HCT116 (cell line): ENCODE measurements at regions not wholly inside any gene's neighbourhood (a gene's known extent, or its start where the extent isn't known, plus 50 kb on each side); places are given as distances from the start of the nearest gene placed in this dataset.

Experiments used
- ATAC-seq: fragments of 200-7000 bp; cut with Tn5 transposase; 2 replicates; pipeline ENCODE4 v1.9.1; 2020; ENCODE audit warnings: mild to moderate bottlenecking, moderate library complexity
- BruUV-seq: library from RNA; stranded (reverse); fragments of 400-500 nt; replicated peaks from 2 replicates; lab custom pipeline; 2021; lab: Mats Ljungman, UMichigan
- CTCF ChIA-PET: fragments of 300-600 bp; sonication (Branson Sonifier 250); formaldehyde crosslinking; loops from one replicate; lab custom pipeline; 2021; ENCODE audit warnings: antibody characterized with exemption; lab: Charles Lee
- POLR2A ChIA-PET: fragments of 300-600, 350-600 bp; sonication (Branson Sonifier 250); formaldehyde crosslinking; loops from one replicate; lab custom pipeline; 2021; ENCODE audit warnings: antibody characterized with exemption; lab: Charles Lee
- RAD21 ChIA-PET, 2 experiments: fragments of 300-600 bp; sonication (Branson Sonifier 250); formaldehyde crosslinking; loops; one replicate each; lab custom pipeline; 2023; ENCODE audit warnings: low total read pairs in 2 of 2; ENCODE audit not compliant: uncharacterized antibody in 2 of 2, unreplicated experiment in 2 of 2, low non-redundant PET in 1 of 2; lab: Charles Lee
- DNase-seq: peaks from one replicate; pipeline ENCODE4 v3.0.0-alpha.2; 2010; ENCODE audit warnings: low read depth, low spot score
- H2AFZ ChIP-seq: fragments of 200-600 bp; shearing (Covaris generic), sonication (generic); 2 replicates; pipeline ENCODE4 v1.6.1; 2017; ENCODE audit warnings: low read depth, mixed run types, mixed read lengths, antibody characterized with exemption, low read length; ENCODE audit not compliant: poor library complexity, severe bottlenecking
- H3K27ac ChIP-seq: 2 replicates; pipeline ENCODE4 v1.5.1; 2012; ENCODE audit warnings: low read depth, low read length
- H3K27me3 ChIP-seq: fragments of 200-600 bp; sonication (generic); 2 replicates; pipeline ENCODE4 v1.6.1; 2016; ENCODE audit warnings: mixed run types, low read length, mixed read lengths; ENCODE audit not compliant: insufficient read depth
- H3K36me3 ChIP-seq, 2 experiments: fragments of 200-500 bp in 1 of 2; fragments of 200-600 bp in 1 of 2; sonication (Bioruptor generic) in 1 of 2; sonication (generic) in 1 of 2; 2 replicates each; pipeline versions ENCODE4 v1.5.1 to v1.6.1; 2014 to 2016; ENCODE audit warnings: low read length in 2 of 2, inconsistent platforms in 1 of 2, mixed read lengths in 1 of 2, mixed run types in 1 of 2; ENCODE audit not compliant: insufficient read depth in 2 of 2, control insufficient read depth in 1 of 2
- H3K4me1 ChIP-seq, 2 experiments: fragments of 200-600 bp in 1 of 2; sonication (generic) in 1 of 2; 2 replicates each; pipeline versions ENCODE4 v1.5.1 to v1.6.1; 2012 to 2017; ENCODE audit warnings: low read length in 2 of 2, inconsistent platforms in 1 of 2, mild to moderate bottlenecking in 1 of 2, mixed read lengths in 1 of 2, mixed run types in 1 of 2, moderate library complexity in 1 of 2; ENCODE audit not compliant: insufficient read depth in 2 of 2, control insufficient read depth in 1 of 2
- H3K4me2 ChIP-seq: fragments of 200-600 bp; sonication (generic); 2 replicates; pipeline ENCODE4 v1.6.1; 2017; ENCODE audit warnings: mixed run types, low read length, mixed read lengths
- H3K4me3 ChIP-seq, 2 experiments: fragments of 200-600 bp in 1 of 2; sonication (generic) in 1 of 2; replicated peaks in 1 of 2; 2 replicates each; pipeline ENCODE4 v1.5.1; 2011 to 2016; ENCODE audit warnings: low read length in 2 of 2, control low read depth in 1 of 2, low read depth in 1 of 2, mild to moderate bottlenecking in 1 of 2, mixed read lengths in 1 of 2, mixed run types in 1 of 2
- H3K79me2 ChIP-seq: fragments of 200-600 bp; sonication (generic); 2 replicates; pipeline ENCODE4 v1.6.1; 2017; ENCODE audit warnings: mild to moderate bottlenecking, mixed run types, low read length, moderate library complexity, mixed read lengths; ENCODE audit not compliant: insufficient read depth
- H3K9ac ChIP-seq: fragments of 200-600 bp; sonication (generic); 2 replicates; pipeline ENCODE4 v1.6.1; 2016; ENCODE audit warnings: low read length, mixed read lengths
- H3K9me2 ChIP-seq: fragments of 200-600 bp; sonication (generic), shearing (Covaris generic); 2 replicates; pipeline ENCODE4 v1.6.1; 2017; ENCODE audit warnings: mixed run types, mild to moderate bottlenecking, moderate library complexity; ENCODE audit not compliant: insufficient read depth
- H3K9me3 ChIP-seq, 2 experiments: fragments of 200-500 bp in 1 of 2; fragments of 200-600 bp in 1 of 2; sonication (Bioruptor generic) in 1 of 2; sonication (generic) in 1 of 2; 2 replicates each; pipeline ENCODE4 v1.6.1; 2014 to 2017; ENCODE audit warnings: low read length in 2 of 2, mixed read lengths in 2 of 2, inconsistent platforms in 1 of 2, low read depth in 1 of 2, mild to moderate bottlenecking in 1 of 2, mixed run types in 1 of 2, moderate library complexity in 1 of 2; ENCODE audit not compliant: control insufficient read depth in 1 of 2, insufficient read depth in 1 of 2
- H4K20me1 ChIP-seq: fragments of 200-600 bp; sonication (generic), shearing (Covaris generic); 2 replicates; pipeline ENCODE4 v1.6.1; 2017; ENCODE audit warnings: mixed run types, mild to moderate bottlenecking, moderate library complexity; ENCODE audit not compliant: insufficient read depth
- EGR1 ChIP-seq: IDR thresholded peaks from 2 replicates; pipeline ENCODE4 v1.6.1; 2012; ENCODE audit warnings: low read depth
- ELF1 ChIP-seq: IDR thresholded peaks from 2 replicates; pipeline ENCODE4 v1.6.1; 2012; ENCODE audit warnings: low read depth, borderline replicate concordance
- REST ChIP-seq: IDR thresholded peaks from 2 replicates; pipeline ENCODE4 v1.6.1; 2012; ENCODE audit warnings: low read depth
- SIN3A ChIP-seq: IDR thresholded peaks from 2 replicates; pipeline ENCODE4 v1.6.1; 2012; ENCODE audit warnings: low read depth
- SP1 ChIP-seq: IDR thresholded peaks from 2 replicates; pipeline ENCODE4 v1.6.1; 2012; ENCODE audit warnings: low read depth
- SRF ChIP-seq: IDR thresholded peaks from 2 replicates; pipeline ENCODE4 v1.6.1; 2012; ENCODE audit warnings: low read depth
- TCF7L2 ChIP-seq: IDR thresholded peaks from 2 replicates; pipeline ENCODE4 v1.7.0; 2011; ENCODE audit warnings: borderline replicate concordance, inconsistent platforms; ENCODE audit not compliant: insufficient read depth, insufficient read length; ENCODE audit errors: extremely low read depth
- intact Hi-C: fragments of 100-400 bp; cut with micrococcal nuclease; formaldehyde crosslinking; loops from 2 replicates; pipeline ENCODE4 v1.10.0; 2022

- RAD21 ChIA-PET = no interaction called here
- Histone ChIP-seq H3K4me1 (no peaks in the 10 kb centered on the region), H3K9me3 (no peaks in the 10 kb centered on the region), H3K4me3 (no peak overlapping the region), H3K9me2 (no peaks in the 10 kb centered on the region), H3K4me2 (no peak overlapping the region), H3K27ac (no peak overlapping the region), H3K36me3 (no peaks in the 10 kb centered on the region), H3K27me3 (no peaks in the 10 kb centered on the region), H2AFZ (no peak overlapping the region), H4K20me1 (no peaks in the 10 kb centered on the region), H3K79me2 (no peaks in the 10 kb centered on the region), H3K9ac (no peak overlapping the region)
- POLR2A ChIA-PET = no interaction called here
- TF ChIP-seq TCF7L2 = no peak
- TF ChIP-seq SIN3A = no peak
- no peak for TF ChIP-seq SRF
- no peak for TF ChIP-seq EGR1
- TF ChIP-seq REST = no peak
- TF ChIP-seq SP1 = no peak
- TF ChIP-seq ELF1 = no peak
- BruUV-seq = no TSS peak
- CTCF ChIA-PET = no interaction called here
- DNase-seq (no peak), ATAC-seq (no peak)
- intact Hi-C loops = no loop called here
Observed at GRCh38 chr18:34548120-34548972, 161.8 kb upstream of the DTNA start.
